ENCODE measurements at regions not wholly inside any gene's neighbourhood (a gene's known extent, or its start where the extent isn't known, plus 50 kb on each side); places are given as distances from the start of the nearest gene placed in this dataset.

DNA sequence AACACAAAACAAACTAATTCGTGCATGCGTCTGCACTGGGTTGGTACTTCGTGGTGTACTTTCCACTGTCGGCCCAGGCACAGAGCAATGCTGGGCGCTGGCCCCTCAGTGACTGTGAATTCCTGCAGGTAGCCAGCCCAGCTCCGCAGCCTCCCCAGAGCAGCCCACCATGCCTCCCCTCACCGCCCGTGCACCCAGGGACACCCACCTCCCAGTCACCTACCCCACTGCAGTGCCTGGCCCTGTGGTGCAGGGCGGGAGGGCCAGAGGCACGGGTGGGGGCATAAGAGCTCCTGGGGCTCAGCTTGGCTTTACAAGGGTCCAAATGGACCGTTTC lies 93.1 kb upstream of the ZNF507 start:
- no peak overlapping the region for H3K27ac Mint-ChIP-seq
- H3K4me1 Mint-ChIP-seq (ENCODE audit: low read depth), result no peaks in the 10 kb centered on the region
- no peaks in the 10 kb centered on the region for H3K36me3 Mint-ChIP-seq (ENCODE audit: low read depth)
- TF ChIP-seq, protein P1, sequence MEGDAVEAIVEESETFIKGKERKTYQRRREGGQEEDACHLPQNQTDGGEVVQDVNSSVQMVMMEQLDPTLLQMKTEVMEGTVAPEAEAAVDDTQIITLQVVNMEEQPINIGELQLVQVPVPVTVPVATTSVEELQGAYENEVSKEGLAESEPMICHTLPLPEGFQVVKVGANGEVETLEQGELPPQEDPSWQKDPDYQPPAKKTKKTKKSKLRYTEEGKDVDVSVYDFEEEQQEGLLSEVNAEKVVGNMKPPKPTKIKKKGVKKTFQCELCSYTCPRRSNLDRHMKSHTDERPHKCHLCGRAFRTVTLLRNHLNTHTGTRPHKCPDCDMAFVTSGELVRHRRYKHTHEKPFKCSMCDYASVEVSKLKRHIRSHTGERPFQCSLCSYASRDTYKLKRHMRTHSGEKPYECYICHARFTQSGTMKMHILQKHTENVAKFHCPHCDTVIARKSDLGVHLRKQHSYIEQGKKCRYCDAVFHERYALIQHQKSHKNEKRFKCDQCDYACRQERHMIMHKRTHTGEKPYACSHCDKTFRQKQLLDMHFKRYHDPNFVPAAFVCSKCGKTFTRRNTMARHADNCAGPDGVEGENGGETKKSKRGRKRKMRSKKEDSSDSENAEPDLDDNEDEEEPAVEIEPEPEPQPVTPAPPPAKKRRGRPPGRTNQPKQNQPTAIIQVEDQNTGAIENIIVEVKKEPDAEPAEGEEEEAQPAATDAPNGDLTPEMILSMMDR (IDR thresholded peaks at IDR 0.05), result no peak
- peaks cover 11% of the 10 kb centered on the region; the same call in 1 of the 2 replicates for H3K9me3 Mint-ChIP-seq
- H3K4me3 Mint-ChIP-seq, result no peak overlapping the region
- H3K27me3 Mint-ChIP-seq (ENCODE audit: insufficient read depth), result peaks cover 8% of the 10 kb centered on the region
- DNase-seq, result no peak

DNA sequence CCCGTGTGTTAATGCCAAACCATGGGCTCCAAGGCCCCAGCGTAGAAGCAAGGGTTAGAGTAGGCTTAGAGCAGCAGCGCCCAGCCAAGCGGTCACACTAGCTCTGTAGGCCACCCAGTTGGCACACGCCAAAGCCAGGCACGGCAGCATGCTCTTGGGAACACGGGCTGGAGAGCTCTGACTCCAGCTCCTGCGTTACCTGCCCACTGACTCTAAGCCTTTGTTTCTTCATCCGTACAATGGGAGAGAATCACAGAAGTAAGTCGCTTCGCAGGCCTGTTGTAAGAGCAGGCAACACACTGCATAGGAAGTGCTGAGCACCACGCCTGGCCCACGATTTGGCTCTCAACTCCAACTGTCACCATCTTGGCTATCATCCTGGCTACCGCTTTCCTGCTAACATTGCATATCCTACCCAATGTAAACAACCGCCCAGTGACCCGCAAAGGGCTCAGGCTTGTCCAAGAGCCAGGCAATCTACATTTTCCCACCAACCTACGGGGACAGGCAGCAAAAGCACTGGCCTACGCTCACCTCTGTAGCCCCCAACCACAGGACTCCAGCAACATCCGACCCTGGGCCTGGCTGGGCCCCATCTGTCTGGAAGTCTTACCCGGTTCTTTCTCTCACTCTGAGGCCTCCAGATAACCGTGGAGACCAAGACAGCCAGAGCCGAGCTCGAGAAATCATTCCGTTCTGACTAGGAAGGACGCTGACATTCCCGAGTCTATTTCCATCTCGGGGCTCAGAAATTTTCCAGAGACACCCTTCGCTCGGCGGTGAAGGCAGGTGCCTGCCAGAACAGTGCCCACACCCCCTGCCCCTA lies 91.5 kb upstream of the ZNF507 start:
- Mint-ChIP-seq H3K4me3 (no peak overlapping the region), H3K36me3 (ENCODE audit: low read depth) (no peaks in the 10 kb centered on the region), H3K4me1 (ENCODE audit: low read depth) (no peaks in the 10 kb centered on the region), H3K9me3 (peaks cover 11% of the 10 kb centered on the region; the same call in 1 of the 2 replicates), H3K27me3 (ENCODE audit: insufficient read depth) (peaks cover 8% of the 10 kb centered on the region), H3K27ac (no peak overlapping the region)
- TF ChIP-seq, protein P1 (IDR thresholded peaks at IDR 0.05), result no peak
- no peak for DNase-seq

DNA sequence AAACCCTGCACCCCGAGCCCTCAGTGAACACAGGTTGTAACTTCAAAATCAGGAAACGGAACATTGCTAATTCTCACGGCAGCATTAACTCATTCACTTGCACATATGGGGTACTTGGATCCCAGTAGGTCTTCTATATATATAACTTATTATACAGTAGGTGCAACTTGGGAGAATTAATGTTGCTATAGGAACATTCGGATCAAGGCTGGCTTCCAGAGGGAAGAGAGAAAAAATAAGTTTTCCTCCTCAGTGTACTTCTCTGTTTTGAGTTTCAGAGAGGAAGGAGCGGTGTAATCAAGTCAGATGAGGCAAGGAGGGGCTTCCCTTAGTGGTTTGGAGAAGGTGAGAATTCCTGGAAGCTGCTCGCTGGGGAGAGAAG lies 90.9 kb upstream of the ZNF507 start:
- no peaks in the 10 kb centered on the region for H3K36me3 Mint-ChIP-seq (ENCODE audit: low read depth)
- H3K4me3 Mint-ChIP-seq, result no peak overlapping the region
- no peak for DNase-seq
- peaks cover 11% of the 10 kb centered on the region for H3K9me3 Mint-ChIP-seq
- H3K27me3 Mint-ChIP-seq (ENCODE audit: insufficient read depth), result peaks cover 8% of the 10 kb centered on the region
- H3K4me1 Mint-ChIP-seq (ENCODE audit: low read depth), result no peaks in the 10 kb centered on the region
- TF ChIP-seq, protein P1 (IDR thresholded peaks at IDR 0.05), result no peak
- H3K27ac Mint-ChIP-seq, result no peak overlapping the region

DNA sequence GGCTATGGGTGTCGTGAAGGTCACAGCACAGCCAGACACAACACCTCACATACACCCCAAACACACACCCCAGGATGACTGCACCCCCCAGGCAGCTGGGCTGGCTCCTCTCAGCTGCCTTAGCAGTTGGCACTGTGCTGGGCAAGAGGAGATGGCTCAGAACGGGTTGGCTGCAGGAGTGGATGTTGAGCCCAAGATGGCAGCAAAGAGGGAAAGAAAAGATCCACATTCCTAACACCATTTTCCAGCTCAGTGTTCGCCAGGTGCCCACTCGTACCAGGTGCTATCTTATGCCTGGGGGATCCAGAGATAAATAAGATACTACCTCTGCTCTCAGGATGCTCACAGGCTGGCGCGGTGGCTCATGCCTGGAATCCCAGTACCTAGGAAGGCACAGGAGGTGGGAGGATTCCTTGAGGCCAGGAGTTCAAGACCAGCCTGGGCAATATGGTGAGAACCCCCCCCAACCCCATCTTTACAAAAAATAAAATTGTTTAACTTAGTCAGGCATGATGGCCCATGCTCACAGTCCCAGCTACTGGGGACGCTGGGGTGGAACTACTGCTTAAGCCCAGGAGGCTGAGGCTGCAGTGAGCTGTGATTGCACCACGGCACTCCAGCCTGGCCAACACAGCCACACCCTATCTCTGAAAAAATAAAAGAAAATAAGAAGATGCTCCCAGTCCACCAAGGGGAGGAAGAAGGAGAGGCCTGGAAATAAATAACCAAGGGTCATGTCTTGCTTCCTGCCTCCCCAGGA lies 89.7 kb upstream of the ZNF507 start:
- H3K4me3 Mint-ChIP-seq, result no peak overlapping the region
- no peak for DNase-seq
- TF ChIP-seq, protein P1 (IDR thresholded peaks at IDR 0.05), result no peak
- H3K27ac Mint-ChIP-seq, result no peak overlapping the region
- no peaks in the 10 kb centered on the region for H3K4me1 Mint-ChIP-seq (ENCODE audit: low read depth)
- H3K27me3 Mint-ChIP-seq (ENCODE audit: insufficient read depth), result peaks cover 8% of the 10 kb centered on the region
- peaks cover 11% of the 10 kb centered on the region for H3K9me3 Mint-ChIP-seq
- H3K36me3 Mint-ChIP-seq (ENCODE audit: low read depth), result no peaks in the 10 kb centered on the region

DNA sequence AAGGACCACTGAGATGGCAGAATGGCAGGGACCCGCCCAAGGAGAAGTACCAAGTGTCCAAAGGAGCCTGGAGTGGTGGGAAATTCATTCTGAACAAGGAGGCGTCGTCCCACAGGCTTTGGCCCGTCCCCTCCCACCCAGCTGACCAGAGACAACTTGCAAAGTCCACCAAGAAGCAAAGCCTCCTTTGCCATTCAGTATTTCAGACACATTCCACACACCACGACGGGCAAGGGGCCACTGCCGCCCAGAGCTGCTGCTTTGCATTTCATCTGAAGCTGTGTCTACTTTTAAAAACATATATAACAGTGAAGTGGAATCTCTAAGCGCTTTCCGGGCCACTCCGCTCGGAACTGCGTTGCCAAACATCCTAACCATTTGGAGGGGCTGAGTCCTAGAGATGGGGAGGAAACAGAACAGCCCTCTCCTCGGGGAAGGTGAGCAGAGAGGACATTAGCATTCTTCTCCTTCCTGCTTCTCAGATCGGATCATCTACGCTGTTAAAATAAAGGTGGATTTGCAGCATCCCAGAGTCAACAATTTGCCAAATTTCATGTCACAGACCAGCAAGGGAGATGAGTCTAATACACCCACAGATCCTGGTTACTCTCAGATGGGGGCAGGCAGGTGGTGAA lies 89.0 kb upstream of the ZNF507 start:
- Mint-ChIP-seq H3K27ac (no peak overlapping the region), H3K27me3 (ENCODE audit: insufficient read depth) (peaks cover 8% of the 10 kb centered on the region), H3K4me1 (ENCODE audit: low read depth) (no peaks in the 10 kb centered on the region), H3K9me3 (peaks cover 11% of the 10 kb centered on the region), H3K36me3 (ENCODE audit: low read depth) (no peaks in the 10 kb centered on the region), H3K4me3 (no peak overlapping the region)
- TF ChIP-seq, protein P1 (IDR thresholded peaks at IDR 0.05), result no peak
- no peak for DNase-seq

All from HFFc6 (cell line).